GM23338 (cell line): ENCODE measurements at regions not wholly inside any gene's neighbourhood (a gene's known extent, or its start where the extent isn't known, plus 50 kb on each side); places are given as distances from the start of the nearest gene placed in this dataset.

Experiments used
- ATAC-seq: fragments of 200-7000 bp; cut with Tn5 transposase; 3 replicates; pipeline ENCODE4 v1.9.1; 2020
- DNase-seq: peaks from one replicate; pipeline ENCODE4 v3.0.0-alpha.2; 2015; ENCODE audit warnings: low spot score
- H2AFZ ChIP-seq: fragments of 200-600 bp; sonication (generic); 2 replicates; pipeline ENCODE4 v1.8.0; 2016; ENCODE audit warnings: antibody characterized with exemption, mild to moderate bottlenecking, moderate library complexity
- H3F3A ChIP-seq: fragments of 200-600 bp; sonication (generic); replicated peaks from 2 replicates; pipeline ENCODE4 v1.8.0; 2017; ENCODE audit warnings: antibody characterized with exemption, mixed run types, low read depth
- H3K27ac ChIP-seq: fragments of 200-600 bp; sonication (generic); 2 replicates; pipeline ENCODE4 v1.6.1; 2016; ENCODE audit warnings: low read depth
- H3K27me3 ChIP-seq: fragments of 200-600 bp; sonication (generic); 2 replicates; pipeline ENCODE4 v1.8.0; 2016; ENCODE audit warnings: mild to moderate bottlenecking, mixed run types, moderate library complexity; ENCODE audit not compliant: insufficient read depth
- H3K36me3 ChIP-seq: fragments of 200-600 bp; sonication (generic); 2 replicates; pipeline ENCODE4 v1.8.0; 2016; ENCODE audit warnings: mild to moderate bottlenecking; ENCODE audit not compliant: insufficient read depth
- H3K4me1 ChIP-seq: fragments of 200-600 bp; sonication (generic); 2 replicates; pipeline ENCODE4 v1.8.0; 2016; ENCODE audit warnings: mild to moderate bottlenecking, moderate library complexity; ENCODE audit not compliant: insufficient read depth
- H3K4me2 ChIP-seq: fragments of 200-600 bp; sonication (generic); 2 replicates; pipeline ENCODE4 v1.7.1; 2017; ENCODE audit warnings: mixed run types
- H3K4me3 ChIP-seq: fragments of 200-600 bp; sonication (generic); 2 replicates; pipeline ENCODE4 v1.6.1; 2016; ENCODE audit warnings: mixed run types
- H3K79me2 ChIP-seq: fragments of 200-600 bp; sonication (generic); replicated peaks from 2 replicates; pipeline ENCODE4 v1.8.0; 2017; ENCODE audit warnings: mild to moderate bottlenecking; ENCODE audit not compliant: insufficient read depth
- H3K9me2 ChIP-seq: fragments of 200-600 bp; sonication (generic); 2 replicates; pipeline ENCODE4 v1.8.0; 2017; ENCODE audit not compliant: insufficient read depth
- H4K20me1 ChIP-seq: fragments of 200-600 bp; sonication (generic); replicated peaks from 2 replicates; pipeline ENCODE4 v1.8.0; 2017; ENCODE audit warnings: mild to moderate bottlenecking; ENCODE audit not compliant: insufficient read depth
- H3K27ac Mint-ChIP-seq: 2 replicates; pipeline ENCODE4 v1.8.0; 2020; ENCODE audit warnings: inconsistent platforms, mild to moderate bottlenecking, moderate library complexity, mixed read lengths
- H3K27me3 Mint-ChIP-seq: 3 replicates; pipeline ENCODE4 v1.8.0; 2022; ENCODE audit warnings: low read depth, mild to moderate bottlenecking, moderate library complexity, mixed read lengths, inconsistent platforms; ENCODE audit not compliant: insufficient read depth, poor library complexity
- H3K36me3 Mint-ChIP-seq: 3 replicates; pipeline ENCODE4 v1.8.0; 2021; ENCODE audit warnings: low read depth, mild to moderate bottlenecking, inconsistent platforms, moderate library complexity, mixed read lengths
- H3K4me1 Mint-ChIP-seq: 3 replicates; pipeline ENCODE4 v1.8.0; 2020; ENCODE audit warnings: mild to moderate bottlenecking, inconsistent platforms, mixed read lengths
- H3K4me3 Mint-ChIP-seq: 3 replicates; pipeline ENCODE4 v1.8.0; 2021; ENCODE audit warnings: moderate library complexity, mild to moderate bottlenecking, inconsistent platforms, mixed read lengths
- H3K9me3 Mint-ChIP-seq: 3 replicates; pipeline ENCODE4 v1.8.0; 2020; ENCODE audit warnings: moderate library complexity, mild to moderate bottlenecking, inconsistent platforms, mixed read lengths
- CREB1 ChIP-seq: fragments of 250-450 bp; sonication (Bioruptor Pico); IDR thresholded peaks from 2 replicates; pipeline ENCODE4 v1.5.0; 2020; ENCODE audit warnings: low read depth, mild to moderate bottlenecking, moderate library complexity
- CTCF ChIP-seq, 2 experiments: fragments of 200-600 bp in 1 of 2; sonication (generic) in 1 of 2; conservative IDR thresholded peaks; 2 replicates each; pipeline versions ENCODE4 v1.5.1 to v1.6.1; 2016 to 2017; ENCODE audit warnings: antibody characterized with exemption in 2 of 2, low read depth in 2 of 2, mild to moderate bottlenecking in 2 of 2, moderate library complexity in 1 of 2
- EZH2 ChIP-seq: fragments of 200-600 bp; sonication (generic); IDR thresholded peaks from one replicate; pipeline ENCODE4 v1.8.0; 2017; ENCODE audit warnings: antibody characterized with exemption, mild to moderate bottlenecking, low read depth; ENCODE audit not compliant: unreplicated experiment
- EZH2phosphoT487 ChIP-seq: fragments of 200-600 bp; sonication (generic); IDR thresholded peaks from one replicate; pipeline ENCODE4 v1.8.1; 2018; ENCODE audit warnings: antibody characterized with exemption; ENCODE audit not compliant: unreplicated experiment
- JUNB ChIP-seq: IDR thresholded peaks from one replicate; pipeline ENCODE4 v1.6.1; 2016; ENCODE audit warnings: antibody characterized with exemption; ENCODE audit not compliant: unreplicated experiment
- NANOG ChIP-seq: IDR thresholded peaks from 2 replicates; pipeline ENCODE4 v1.6.1; 2016; ENCODE audit warnings: antibody characterized with exemption, borderline replicate concordance
- POLR2AphosphoS5 ChIP-seq: IDR thresholded peaks from 2 replicates; pipeline ENCODE4 v1.6.1; 2016; ENCODE audit warnings: antibody characterized with exemption, low read depth
- STAT1 ChIP-seq: IDR thresholded peaks from one replicate; pipeline ENCODE4 v1.6.1; 2016; ENCODE audit warnings: antibody characterized with exemption; ENCODE audit not compliant: unreplicated experiment
- ZNF114 ChIP-seq: fragments of 250-450 bp; sonication (Bioruptor Pico); IDR thresholded peaks from 2 replicates; pipeline ENCODE4 v1.5.0; 2020; ENCODE audit warnings: mild to moderate bottlenecking, moderate library complexity
- ZNF331 ChIP-seq: fragments of 250-450 bp; sonication (Bioruptor Pico); IDR thresholded peaks from 2 replicates; pipeline ENCODE4 v1.5.0; 2020; ENCODE audit warnings: low read depth, mild to moderate bottlenecking, moderate library complexity
- ZNF462 ChIP-seq: fragments of 250-450 bp; sonication (Bioruptor Pico); IDR thresholded peaks from 2 replicates; pipeline ENCODE4 v1.5.0; 2020; ENCODE audit warnings: mild to moderate bottlenecking, moderate library complexity
- TF ChIP-seq, protein P1 (sequence below): IDR thresholded peaks from 2 replicates; pipeline ENCODE4 v1.6.1; 2016; ENCODE audit warnings: antibody characterized with exemption
- TF ChIP-seq, protein P2 (sequence below): IDR thresholded peaks from one replicate; pipeline ENCODE4 v1.6.1; 2018; ENCODE audit warnings: antibody characterized with exemption; ENCODE audit not compliant: unreplicated experiment

- Histone ChIP-seq H3K4me1 (peaks cover 16% of the 10 kb centered on the region; the same call in 1 of the 2 replicates), H3K4me2 (no peak overlapping the region), H4K20me1 (no peaks in the 10 kb centered on the region), H3K4me3 (no peak overlapping the region), H3K27ac (no peak overlapping the region), H3K27me3 (no peaks in the 10 kb centered on the region), H3K9me2 (no peaks in the 10 kb centered on the region), H3K36me3 (no peaks in the 10 kb centered on the region), H3K79me2 (no peaks in the 10 kb centered on the region), H2AFZ (no peak overlapping the region), H3F3A (no peaks in the 10 kb centered on the region)
- Mint-ChIP-seq H3K4me1 (peaks cover 15% of the 10 kb centered on the region), H3K36me3 (peaks cover 3% of the 10 kb centered on the region; the same call in 1 of the 3 replicates), H3K9me3 (peaks cover 3% of the 10 kb centered on the region), H3K27me3 (peaks cover 7% of the 10 kb centered on the region), H3K27ac (no peak overlapping the region), H3K4me3 (no peak overlapping the region)
- ATAC-seq: no peak
- DNase-seq: no peak
- TF ChIP-seq ZNF114 (no peak), POLR2AphosphoS5 (no peak), EZH2phosphoT487 (no peak), EZH2 (no peak), ZNF331 (CRISPR knock-in tag) (no peak), JUNB (no peak), CTCF (conservative IDR thresholded peaks at IDR 0.05; ENCODE audit: low read depth in 2 of 2) (no peak), STAT1 (no peak), ZNF462 (CRISPR knock-in tag) (no peak), NANOG (no peak), CREB1 (CRISPR knock-in tag) (no peak)
- TF ChIP-seq, protein P1, sequence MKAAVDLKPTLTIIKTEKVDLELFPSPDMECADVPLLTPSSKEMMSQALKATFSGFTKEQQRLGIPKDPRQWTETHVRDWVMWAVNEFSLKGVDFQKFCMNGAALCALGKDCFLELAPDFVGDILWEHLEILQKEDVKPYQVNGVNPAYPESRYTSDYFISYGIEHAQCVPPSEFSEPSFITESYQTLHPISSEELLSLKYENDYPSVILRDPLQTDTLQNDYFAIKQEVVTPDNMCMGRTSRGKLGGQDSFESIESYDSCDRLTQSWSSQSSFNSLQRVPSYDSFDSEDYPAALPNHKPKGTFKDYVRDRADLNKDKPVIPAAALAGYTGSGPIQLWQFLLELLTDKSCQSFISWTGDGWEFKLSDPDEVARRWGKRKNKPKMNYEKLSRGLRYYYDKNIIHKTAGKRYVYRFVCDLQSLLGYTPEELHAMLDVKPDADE: no peak
- TF ChIP-seq, protein P2, sequence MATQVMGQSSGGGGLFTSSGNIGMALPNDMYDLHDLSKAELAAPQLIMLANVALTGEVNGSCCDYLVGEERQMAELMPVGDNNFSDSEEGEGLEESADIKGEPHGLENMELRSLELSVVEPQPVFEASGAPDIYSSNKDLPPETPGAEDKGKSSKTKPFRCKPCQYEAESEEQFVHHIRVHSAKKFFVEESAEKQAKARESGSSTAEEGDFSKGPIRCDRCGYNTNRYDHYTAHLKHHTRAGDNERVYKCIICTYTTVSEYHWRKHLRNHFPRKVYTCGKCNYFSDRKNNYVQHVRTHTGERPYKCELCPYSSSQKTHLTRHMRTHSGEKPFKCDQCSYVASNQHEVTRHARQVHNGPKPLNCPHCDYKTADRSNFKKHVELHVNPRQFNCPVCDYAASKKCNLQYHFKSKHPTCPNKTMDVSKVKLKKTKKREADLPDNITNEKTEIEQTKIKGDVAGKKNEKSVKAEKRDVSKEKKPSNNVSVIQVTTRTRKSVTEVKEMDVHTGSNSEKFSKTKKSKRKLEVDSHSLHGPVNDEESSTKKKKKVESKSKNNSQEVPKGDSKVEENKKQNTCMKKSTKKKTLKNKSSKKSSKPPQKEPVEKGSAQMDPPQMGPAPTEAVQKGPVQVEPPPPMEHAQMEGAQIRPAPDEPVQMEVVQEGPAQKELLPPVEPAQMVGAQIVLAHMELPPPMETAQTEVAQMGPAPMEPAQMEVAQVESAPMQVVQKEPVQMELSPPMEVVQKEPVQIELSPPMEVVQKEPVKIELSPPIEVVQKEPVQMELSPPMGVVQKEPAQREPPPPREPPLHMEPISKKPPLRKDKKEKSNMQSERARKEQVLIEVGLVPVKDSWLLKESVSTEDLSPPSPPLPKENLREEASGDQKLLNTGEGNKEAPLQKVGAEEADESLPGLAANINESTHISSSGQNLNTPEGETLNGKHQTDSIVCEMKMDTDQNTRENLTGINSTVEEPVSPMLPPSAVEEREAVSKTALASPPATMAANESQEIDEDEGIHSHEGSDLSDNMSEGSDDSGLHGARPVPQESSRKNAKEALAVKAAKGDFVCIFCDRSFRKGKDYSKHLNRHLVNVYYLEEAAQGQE: no peak
Measured at GRCh38 chr20:56900252-56900651, 271.1 kb downstream of the TFAP2C start.
